HG02970 (cell line): ENCODE measurements at regions not wholly inside any gene's neighbourhood (a gene's known extent, or its start where the extent isn't known, plus 50 kb on each side); places are given as distances from the start of the nearest gene placed in this dataset.

Experiments used
- ATAC-seq: cut with Tn5 transposase; IDR thresholded peaks from one replicate; pipeline ENCODE4 v1.9.1; 2021; ENCODE audit warnings: mild to moderate bottlenecking, moderate library complexity, moderate number of reproducible peaks; ENCODE audit not compliant: unreplicated experiment, low FRiP score

DNA sequence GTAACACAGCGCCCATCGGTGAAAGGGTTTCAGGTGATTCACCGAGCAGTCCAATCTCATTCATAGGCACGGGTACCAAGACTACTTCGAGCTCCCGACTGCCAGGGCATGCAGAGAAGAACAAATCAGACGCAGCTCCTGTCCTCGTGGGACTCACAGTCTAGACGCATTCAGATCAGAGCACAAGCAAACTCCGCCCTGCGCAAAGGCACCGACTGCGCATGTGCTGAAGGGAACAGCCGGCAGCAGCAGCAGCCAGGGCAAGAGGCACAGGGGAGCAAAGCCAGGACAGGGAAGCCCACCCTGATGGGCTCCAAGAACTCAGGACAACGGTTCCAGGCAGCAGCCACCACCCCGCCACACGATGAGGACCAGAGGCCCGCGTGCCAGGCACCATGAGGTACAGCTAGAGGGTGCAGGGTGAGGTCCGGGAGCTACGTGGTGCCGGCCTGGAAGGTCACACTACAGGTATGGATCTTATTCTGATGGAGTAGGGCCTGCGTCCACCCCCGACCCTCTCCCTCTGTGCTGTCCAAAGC, 315.7 kb downstream of the FOXL1 start:
- no peak for ATAC-seq

DNA sequence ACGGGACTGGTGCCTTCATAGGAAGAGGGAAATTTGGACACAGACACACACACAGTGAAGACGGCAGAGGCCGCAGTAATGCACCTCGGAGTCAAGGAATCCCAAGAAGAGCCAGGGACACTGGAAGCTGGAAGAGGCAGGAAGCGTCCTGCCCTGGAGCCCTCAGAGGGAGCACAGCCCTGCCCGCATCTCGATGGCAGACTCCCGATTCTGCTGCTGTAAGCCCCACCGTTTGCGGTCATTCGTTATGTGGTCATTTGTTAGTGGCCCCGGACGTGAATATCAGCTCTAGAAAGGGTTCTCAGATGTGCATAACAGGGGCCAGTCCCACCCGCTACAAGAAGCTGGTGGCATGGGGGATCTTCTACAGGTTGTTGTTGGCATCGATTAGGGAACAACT, 316.6 kb downstream of the FOXL1 start:
- ATAC-seq = no peak

DNA sequence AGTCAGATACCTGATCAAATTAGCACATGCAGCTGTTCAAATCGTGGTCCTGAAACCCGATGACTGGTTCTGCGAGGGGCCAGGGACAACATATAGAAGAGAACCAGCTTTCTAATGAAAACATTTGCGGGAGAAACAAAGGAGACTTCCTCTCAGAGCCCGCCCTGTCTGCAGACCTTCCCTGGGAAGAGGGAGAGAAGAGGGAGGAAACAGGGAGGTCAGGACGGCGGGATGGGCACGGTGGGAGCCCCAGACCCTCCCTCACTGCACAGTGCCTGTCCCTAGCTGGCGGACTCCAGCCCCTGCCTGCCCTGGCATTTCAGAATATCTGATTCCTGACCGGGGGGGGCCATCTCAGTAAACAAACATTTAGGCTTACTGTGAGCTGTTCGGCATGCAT, 317.3 kb downstream of the FOXL1 start:
- ATAC-seq = no peak

DNA sequence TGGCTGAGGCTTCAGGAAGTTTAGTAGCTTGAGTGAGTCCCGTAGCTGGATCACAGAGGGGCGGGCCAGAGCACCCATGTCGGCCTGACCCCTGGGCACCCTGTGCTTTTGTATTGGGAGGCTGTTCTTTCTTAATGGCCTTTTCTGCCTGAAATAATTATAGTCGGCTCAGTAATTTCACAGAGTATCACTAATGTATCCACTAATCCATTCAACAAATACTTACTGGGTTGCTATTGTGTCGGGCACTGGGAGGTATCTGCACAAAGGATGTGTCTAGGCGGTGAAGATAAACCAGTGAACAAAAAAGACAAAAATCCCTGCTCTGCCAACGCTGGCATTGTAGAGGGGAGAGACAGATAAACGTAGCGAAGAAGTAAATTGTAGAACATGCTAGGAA, 318.6 kb downstream of the FOXL1 start:
- no peak for ATAC-seq

DNA sequence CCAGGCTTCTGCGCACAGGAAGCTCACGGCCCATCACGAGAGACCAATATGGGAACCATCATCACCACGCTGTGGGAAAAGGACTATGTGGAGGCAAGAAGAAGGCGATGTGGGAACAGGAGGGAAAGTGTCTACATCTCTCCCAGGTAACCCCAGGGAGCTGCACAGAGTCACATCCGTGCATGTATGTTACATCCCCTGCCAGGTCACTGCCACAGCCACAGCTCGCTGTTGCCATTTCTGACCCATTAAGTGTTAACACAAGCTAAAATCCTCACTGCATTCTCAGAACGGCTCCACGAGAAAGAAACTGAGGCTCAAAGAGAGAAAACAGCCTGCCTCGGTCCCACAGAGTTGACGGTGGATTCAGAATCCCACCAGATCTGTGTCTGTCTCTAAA, 319.1 kb downstream of the FOXL1 start:
- no peak for ATAC-seq

DNA sequence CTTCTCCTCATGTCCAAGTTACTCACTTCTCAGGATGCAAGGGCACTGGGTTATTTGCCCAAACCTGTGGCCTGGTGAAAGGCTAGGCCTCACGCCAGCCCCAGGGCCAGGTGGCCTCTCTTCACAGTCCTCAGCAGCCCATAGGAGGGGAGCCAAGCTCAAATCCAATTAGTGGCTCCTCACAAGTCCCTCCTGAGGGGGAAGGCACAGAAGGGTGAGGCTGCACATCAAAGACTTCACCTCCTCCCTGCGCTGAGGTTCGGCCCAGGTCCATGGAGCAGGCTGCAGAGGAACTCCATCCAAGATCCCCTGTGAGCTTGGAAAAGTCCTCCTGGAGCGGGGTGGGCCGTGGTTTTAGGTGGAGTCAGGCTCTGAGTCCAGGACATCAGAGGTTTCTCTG, 320.0 kb downstream of the FOXL1 start:
- no peak for ATAC-seq

DNA sequence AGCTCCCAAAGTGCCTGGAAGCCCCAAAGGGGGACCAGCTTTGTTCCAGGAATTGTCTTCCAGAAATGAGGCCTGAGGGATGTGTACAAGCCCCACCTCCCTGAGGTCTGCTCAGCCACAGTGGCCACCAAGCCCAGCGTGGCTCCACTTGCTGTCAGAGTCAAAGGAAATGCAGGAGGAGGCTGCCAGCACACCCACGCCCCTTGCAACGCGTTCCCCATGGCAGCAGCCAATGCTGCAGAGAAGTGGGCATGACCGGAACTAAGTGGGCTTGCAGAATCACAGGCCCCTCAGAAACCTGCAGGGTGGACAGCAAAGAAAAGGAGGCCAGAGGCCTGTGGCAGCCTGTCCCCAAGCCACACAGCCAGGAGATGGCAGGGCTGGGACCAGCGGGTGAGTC, 320.8 kb downstream of the FOXL1 start:
- ATAC-seq = no peak

DNA sequence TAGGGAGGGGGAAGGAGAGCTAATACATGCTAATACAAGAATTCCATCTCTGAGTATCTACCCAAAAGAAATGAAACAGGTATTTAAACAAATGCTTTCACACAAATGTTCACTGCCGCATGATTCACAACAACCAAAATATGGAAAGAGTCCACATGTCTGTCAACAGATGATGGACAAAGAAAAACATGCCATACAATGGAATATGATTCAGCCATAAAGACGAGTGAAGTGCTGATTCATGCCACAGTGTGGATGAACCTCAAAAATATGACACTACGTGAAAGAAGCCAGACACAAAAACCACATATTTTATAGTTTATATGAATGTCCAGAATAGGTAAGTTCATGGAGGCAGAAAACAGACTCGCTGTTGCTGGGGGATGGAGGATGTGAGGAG, 321.4 kb downstream of the FOXL1 start:
- ATAC-seq = no peak

DNA sequence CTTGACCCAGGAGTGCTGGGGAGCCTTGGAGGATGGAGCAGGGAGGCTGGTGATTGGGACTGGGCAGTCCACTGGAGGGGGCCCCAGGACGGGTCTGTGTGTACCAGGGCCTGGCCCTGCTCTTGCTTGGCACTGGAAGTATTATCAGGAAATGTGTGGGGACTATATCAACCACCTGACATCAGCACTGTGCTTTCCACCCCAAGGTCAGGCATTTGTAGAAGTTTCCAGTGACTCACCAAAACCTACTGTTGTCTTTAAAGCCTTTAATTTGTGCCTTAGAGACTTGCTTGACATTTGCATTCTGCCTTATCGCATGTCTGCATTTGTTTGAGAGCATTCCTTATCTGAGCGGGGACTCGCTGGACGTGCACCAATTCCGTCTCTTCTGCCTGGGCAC, 323.1 kb downstream of the FOXL1 start:
- ATAC-seq = no peak

DNA sequence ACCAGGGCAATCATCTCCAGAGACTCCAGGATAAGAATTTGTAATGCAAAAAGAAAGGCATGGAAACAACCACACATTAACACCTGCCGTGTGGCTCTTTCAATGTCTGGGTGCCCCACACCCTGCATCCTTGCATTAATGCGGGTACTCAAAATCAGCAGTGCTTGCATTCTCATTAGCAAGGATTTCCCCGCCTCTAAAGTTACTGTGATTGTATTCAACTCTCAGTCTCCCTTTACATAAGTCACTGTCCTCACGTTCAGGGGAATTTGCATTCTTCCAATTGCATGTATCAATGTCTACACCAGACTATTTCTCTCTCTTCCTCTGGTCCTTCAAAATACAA, 324.3 kb downstream of the FOXL1 start:
- no peak for ATAC-seq

DNA sequence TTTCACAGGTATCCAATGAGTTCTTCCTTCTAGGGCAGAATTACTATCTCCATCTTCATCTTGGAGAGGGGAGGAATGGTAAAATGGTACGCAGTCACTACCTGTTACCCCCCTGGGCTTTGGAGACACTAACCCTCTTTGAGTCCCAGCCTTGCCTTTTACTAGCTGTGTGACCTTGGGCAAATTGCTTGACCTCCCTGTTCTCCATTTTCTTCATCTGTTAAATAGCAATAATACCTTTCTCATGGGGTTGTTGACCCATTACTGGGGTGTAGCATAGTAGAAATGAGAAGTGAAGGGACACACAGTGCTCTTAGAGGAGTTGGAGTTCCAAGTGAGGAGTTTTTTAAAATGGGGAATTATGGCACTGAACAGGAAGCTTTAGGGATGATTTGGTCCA, 324.7 kb downstream of the FOXL1 start:
- ATAC-seq = no peak

DNA sequence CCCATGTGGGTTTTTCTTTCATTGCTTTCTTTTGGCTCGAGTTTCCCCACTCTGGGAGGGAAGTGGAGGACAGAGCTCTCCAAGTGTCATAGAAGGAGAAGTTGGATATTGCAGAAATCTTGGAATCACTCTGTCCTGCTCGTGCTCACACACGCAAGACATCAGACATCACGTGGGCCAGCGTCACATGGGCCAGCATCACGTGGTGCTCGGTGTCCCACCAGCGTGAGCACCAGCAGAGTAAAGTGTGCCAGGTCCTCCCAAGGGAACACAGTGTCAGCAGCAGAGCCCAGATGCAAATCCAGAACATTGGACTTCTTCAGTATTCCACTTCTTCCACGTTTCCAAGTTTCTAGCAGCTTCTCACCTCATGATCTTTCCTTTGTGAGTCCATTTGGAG, 327.0 kb downstream of the FOXL1 start:
- ATAC-seq = no peak

DNA sequence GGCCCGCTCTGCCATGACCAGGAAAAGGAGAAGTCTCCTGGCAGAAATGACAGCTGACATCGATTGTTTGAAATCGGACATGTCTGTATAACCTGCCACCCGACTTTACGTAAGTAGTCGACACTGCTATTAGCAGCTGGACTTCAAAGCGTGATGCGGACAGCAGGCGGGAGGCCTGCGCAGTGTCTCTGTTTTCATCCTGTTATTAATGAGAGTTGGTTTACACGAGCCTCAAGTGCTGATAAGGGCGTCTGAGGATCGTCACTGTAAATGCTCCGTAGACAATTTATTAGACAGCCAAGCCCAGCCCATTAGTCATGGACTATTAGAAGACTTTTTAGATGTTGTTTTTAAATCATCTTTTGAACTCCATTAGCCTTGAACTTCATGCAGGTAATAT, 328.3 kb downstream of the FOXL1 start:
- no peak for ATAC-seq

DNA sequence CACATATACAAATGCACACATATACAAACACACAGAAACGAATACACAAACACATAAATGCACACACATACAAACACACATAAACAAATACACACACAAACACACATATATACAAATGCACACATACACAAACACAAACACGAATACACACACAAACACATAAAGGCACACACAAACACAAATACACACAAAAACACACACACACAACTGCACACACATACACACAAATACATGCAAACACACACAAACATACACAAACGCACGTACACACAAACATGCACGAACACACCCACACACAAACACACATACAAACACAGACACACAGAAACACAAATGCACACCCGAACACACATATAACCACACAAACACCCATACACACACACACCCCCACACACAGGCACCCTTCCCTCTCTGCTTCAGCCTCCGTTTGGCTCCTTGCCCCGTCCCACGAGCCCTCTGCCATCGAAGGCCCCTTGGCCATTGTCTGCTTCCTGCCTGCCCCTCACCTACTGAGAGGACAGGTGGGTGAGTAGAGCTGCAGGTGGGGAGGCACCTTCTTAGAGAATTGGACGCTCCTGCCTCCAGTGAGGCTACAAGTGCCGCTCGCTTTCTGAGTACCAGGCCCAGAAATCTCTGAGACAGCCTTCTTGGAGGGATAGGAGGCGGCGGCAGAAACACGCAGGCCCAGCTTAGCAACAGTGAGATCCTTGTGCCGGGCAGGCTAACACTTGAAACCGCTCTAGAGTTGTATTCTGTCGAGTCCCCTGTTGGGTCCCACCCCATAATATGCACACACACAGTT, 331.2 kb downstream of the FOXL1 start:
- ATAC-seq = no peak

DNA sequence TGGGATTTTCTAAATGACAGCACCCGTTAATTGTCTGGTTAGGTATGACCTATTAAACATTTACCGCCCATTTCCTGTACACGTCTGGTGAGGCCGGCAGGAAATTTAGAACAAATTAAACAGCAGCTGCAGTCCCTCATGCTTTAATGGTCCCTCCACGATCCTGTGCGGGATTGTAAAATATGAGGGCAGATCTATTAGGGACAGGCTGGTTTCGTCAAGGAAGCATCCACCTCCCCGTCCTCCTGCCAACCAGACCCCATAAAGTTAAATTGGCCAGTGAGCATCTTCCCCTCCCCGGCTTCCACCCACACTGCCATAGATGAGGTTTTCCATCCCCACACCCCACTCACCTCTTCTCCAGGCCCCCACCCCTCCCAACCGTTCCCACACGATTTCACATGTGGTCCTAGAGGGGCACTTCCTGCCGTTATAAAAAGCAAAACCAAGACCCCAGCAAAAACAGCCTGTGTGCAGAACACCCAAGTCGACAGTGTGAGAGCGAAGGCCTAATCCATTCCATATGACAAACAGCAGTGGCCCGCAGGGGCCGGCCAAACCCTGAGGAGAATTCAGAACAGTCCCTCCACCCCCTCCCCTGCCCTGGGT, 331.9 kb downstream of the FOXL1 start:
- ATAC-seq = no peak

DNA sequence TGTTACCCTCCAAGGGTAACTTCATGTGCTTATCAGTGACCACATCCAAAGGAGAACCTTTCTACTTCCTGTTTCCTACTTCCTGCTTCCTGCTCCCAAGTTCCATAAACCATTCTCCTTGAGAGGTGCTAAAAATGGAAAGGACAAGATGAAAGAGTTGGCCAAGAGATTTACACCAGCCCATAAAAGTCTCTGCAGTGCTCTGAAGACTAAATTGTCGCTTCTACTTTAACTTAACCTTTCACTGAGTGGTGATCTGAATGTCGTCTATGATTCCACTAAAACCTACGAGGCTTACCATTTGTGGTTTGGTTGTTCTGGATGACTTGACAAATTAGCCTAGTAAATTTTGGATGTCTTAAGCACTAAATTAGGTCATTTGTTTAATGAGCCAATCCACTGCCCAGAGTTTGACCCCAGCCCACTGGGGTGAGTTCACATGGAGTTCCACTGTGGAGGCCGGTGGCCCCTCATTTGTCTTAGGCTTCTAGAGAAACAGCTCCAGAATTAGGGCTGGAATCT, 333.1 kb downstream of the FOXL1 start:
- no peak for ATAC-seq

DNA sequence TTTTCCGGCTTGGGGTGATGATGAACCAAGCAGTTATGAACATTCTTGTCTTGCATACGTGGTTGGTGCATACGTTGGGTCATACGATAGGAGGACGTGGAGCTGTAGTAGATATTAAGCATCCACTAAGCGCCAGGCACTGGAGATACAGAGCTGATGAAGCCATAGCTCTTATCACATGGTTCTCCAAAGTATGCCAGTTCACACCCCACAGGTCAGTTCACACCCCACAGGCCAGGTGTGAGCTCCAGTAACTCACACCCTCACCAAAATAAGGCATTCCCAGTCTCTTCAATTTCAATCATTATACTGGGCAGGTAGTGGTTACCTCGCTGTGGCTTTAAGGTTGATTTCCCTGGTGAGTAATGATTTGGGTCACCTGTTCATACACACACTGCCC, 335.5 kb downstream of the FOXL1 start:
- ATAC-seq = no peak

DNA sequence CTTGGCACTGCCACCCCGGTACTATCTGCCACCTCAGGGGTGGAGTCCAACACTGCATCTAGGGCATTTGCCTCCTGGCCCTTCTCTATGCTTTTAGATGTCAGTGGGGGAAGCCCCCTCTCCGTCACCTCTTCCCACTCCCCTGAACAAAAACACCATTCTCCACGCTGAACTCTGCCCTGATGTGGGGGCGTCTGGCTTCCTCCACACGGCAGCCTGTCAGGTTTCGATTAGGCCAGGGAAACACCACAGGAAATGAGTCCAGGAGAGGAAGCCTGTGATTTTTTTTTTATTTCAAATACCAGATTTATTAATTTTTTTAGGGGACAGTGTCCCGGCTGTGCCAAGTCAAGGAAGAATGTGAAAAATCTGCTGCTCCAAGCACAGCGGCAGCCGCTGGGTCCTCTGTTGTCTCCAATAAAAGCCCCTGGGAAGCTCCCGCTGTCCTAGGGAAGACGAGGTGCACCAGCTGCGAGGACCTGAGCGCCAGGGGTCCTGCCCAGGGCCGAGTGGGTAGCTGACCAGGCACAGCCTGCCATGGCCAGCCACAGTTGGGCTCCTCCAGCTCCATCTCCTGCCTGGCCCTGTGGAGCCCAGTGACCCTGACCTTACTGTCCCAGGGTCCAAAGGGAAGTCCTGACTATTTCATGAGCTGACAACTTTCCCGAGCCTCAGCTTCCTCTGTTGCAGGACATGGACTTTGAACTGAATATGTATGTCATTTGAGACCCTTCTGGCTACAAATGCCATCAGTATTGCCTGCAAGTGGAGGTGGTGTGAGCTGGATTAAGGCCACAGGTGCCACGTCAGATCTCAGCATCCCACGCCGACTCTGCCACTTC, 336.7 kb downstream of the FOXL1 start:
- no peak for ATAC-seq

DNA sequence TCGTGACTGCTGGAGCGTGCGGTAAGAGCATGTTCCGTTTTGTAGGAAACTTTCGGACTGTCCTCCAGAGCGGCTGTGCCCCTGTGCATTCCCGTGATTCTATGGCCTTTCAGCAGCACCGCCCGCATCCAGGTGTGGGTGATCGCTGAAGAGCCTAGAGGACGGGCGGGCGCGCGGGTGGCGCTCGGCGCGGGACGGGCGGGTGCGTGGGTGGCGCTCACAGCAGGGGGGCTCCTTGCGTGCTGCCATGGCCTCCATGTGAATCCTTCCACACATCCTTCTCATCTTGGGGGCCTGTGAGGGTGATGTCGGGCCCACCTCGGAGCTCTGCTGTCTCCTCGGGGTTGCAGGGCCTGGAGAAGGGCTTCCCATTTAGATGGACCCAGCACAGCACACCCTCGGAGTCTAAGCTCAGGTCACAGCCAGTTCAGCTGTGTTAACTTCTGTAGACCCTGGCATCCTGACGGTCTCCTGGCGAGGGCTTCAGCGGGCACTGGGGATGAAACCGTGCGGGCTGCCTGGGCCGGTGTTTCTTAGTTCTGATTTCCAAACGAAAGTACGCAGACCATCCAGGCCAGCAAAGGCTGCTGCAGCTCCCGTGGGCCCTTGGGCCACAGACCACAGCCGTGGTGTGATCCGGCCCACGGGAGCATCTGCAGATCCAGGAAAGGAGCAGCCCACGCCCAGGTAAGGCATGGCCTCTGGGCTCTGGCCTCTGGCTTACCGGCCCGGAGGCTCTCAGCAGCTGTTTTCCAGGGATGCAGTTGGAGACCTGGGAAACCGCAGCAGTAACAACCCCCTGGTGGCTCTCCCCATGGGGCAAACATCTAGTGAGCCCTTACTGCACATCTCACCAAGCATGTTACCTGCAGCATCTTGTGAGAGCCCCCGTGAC, 339.4 kb downstream of the FOXL1 start:
- no peak for ATAC-seq

DNA sequence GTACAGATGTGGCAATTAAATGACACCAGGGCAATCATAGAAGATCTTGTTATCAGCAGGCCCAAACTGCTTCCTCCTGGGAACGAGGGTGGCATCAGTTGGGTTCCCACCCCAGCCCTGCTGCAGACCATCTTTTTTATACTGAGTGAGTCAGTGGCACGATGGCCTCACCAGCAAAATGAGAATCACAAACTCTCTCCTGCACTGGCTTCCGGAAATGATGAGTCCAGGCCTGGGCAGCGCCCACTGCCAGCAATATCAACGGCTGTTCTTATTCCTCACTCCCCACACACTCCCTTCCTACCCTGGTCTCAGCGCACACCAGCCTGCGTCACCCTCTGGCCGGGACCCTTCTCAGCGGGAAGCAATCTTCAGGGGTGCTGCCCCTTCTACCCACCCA, 340.3 kb downstream of the FOXL1 start:
- ATAC-seq = no peak
